AG04450 (cell line): ENCODE measurements at regions not wholly inside any gene's neighbourhood (a gene's known extent, or its start where the extent isn't known, plus 50 kb on each side); places are given as distances from the start of the nearest gene placed in this dataset.
"Not testable (repeated sequence)": the region's sequence is repeated elsewhere in the genome, so short reads cannot be mapped to it uniquely, and the experiment has no call there.

Source experiments
- CTCF ChIA-PET: fragments of 300-600, 350-600 bp; formaldehyde crosslinking; extraction: SDS; loops from one replicate; lab custom pipeline; 2022; ENCODE audit warnings: antibody characterized with exemption, inconsistent platforms; lab: Charles Lee
- POLR2A ChIA-PET: fragments of 350-600 bp; formaldehyde crosslinking; extraction: SDS; loops from one replicate; lab custom pipeline; 2021; ENCODE audit warnings: antibody characterized with exemption, inconsistent platforms; lab: Yijun Ruan, JAX
- DNase-seq: peaks from one replicate; pipeline ENCODE4 v3.0.0-alpha.2; 2011; ENCODE audit warnings: low read depth, low spot score
- H3K27ac ChIP-seq: one replicate; pipeline ENCODE4 v1.5.1; 2012; ENCODE audit warnings: low read depth, low read length, control low read depth
- H3K27me3 ChIP-seq: one replicate; pipeline ENCODE4 v1.6.0; 2012; ENCODE audit warnings: low read length; ENCODE audit not compliant: control insufficient read depth, insufficient read depth
- H3K4me3 ChIP-seq: 2 replicates; pipeline ENCODE4 v1.5.1; 2011; ENCODE audit warnings: mild to moderate bottlenecking, low read depth, low read length, control low read depth
- H3K9me3 ChIP-seq: 2 replicates; pipeline ENCODE4 v1.5.1; 2012; ENCODE audit warnings: low read length; ENCODE audit not compliant: control insufficient read depth, insufficient read depth
- TF ChIP-seq, protein P1 (sequence below): IDR thresholded peaks from 2 replicates; pipeline ENCODE4 v1.5.1; 2011; ENCODE audit warnings: low read depth, low read length, control low read depth, inconsistent platforms

DNA sequence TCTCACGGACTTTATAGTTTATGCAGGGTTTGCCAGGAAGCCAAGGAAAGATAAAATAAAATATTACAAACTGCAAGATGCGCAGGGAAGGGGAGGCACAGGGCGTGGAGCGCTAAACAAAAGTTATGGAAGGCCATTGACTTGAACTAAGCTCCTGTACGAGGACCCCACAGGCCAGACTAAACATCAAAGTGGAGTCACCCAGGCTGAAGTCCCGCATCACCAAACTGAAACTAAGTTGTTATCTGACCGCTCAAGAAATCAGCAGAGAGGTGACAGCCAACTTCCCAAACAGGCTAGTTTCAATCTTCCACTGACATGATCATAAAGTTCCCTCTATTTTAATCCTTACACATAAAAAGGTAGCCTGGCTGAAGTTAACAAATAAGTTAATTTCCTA, 90.5 kb upstream of the YWHAQ start:
- Histone ChIP-seq H3K4me3 (no peak overlapping the region), H3K27ac (no peak overlapping the region), H3K9me3 (no peaks in the 10 kb centered on the region; the same call in 1 of the 2 replicates), H3K27me3 (peaks cover 2% of the 10 kb centered on the region)
- TF ChIP-seq, protein P1, sequence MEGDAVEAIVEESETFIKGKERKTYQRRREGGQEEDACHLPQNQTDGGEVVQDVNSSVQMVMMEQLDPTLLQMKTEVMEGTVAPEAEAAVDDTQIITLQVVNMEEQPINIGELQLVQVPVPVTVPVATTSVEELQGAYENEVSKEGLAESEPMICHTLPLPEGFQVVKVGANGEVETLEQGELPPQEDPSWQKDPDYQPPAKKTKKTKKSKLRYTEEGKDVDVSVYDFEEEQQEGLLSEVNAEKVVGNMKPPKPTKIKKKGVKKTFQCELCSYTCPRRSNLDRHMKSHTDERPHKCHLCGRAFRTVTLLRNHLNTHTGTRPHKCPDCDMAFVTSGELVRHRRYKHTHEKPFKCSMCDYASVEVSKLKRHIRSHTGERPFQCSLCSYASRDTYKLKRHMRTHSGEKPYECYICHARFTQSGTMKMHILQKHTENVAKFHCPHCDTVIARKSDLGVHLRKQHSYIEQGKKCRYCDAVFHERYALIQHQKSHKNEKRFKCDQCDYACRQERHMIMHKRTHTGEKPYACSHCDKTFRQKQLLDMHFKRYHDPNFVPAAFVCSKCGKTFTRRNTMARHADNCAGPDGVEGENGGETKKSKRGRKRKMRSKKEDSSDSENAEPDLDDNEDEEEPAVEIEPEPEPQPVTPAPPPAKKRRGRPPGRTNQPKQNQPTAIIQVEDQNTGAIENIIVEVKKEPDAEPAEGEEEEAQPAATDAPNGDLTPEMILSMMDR, result no peak
- CTCF ChIA-PET, result no interaction called here
- POLR2A ChIA-PET, result no interaction called here
- no peak for DNase-seq

DNA sequence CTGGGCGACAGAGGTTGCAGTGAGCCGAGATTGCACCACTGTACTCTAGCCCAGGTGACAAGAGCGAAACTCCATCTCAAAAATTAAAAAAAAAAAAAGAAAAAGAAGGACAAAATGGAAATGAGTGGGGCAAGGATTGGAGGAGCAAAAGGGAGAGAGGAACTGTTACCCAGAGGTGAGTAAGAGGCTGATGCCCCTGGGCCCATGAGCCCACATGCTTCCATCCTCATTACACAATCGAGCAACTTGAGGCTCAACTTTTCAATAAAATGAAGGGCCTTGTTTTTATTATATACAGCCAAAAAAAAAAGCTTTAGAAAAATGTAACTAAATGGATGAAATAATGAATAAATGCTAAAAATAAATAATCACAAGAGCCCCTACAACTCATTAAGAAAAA, 91.7 kb upstream of the YWHAQ start:
- Histone ChIP-seq H3K4me3 (no peak overlapping the region), H3K27me3 (peaks cover 2% of the 10 kb centered on the region), H3K27ac (no peak overlapping the region), H3K9me3 (no peaks in the 10 kb centered on the region; the same call in 1 of the 2 replicates)
- POLR2A ChIA-PET, result interaction anchor here (0.7 kb wide), 1 partner anchor 717 kb away, joined by 3 read pairs; no protein-coding TSS in a partner anchor
- TF ChIP-seq, protein P1, result no peak
- CTCF ChIA-PET, result interaction anchor here (0.6 kb wide), 1 partner anchor 356 kb away, joined by 3 read pairs; no protein-coding TSS in a partner anchor
- no peak for DNase-seq

DNA sequence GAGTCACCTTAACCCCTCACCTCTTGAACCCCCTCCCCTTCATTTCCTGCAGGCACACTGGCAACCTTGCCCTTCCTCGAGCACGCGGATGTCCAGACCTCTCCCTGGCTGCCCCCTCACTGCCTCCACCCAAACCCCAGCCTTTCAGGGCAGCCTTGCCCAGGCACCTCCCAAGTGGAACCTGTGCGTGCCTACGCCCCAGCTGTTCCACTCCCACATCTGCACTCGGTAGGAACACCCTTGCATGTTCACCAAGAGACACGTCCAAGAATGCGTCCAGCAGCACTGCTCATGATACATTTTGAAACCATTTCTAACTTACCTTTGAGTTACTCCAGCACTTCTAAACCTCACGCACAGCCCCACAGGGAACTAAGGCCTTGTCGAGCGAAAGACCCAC, 93.8 kb upstream of the YWHAQ start:
- Histone ChIP-seq H3K27me3 (peaks cover 2% of the 10 kb centered on the region), H3K4me3 (no peak overlapping the region), H3K9me3 (no peaks in the 10 kb centered on the region; the same call in 1 of the 2 replicates), H3K27ac (no peak overlapping the region)
- ChIA-PET CTCF (no interaction called here), POLR2A (no interaction called here)
- DNase-seq, result no peak
- TF ChIP-seq, protein P1, result no peak

DNA sequence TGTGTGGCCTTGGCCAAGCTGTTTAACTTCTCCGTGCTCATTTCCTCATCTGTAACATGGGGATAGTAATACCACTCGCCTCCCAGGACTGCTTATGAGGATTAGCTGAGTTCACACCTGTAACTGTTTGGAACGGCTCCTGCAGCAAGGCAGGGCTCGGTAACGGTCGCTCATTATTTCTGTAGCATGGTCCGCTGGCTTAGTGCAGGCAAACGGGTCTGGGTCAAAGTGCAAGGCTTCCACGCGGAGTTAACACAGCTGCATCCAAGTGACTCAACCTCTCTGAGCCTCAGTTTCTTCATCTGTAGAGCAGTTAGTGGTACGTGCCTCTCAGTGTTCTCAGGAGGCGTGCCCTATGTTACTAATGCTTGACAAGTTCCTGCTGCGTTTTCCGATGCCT, 94.3 kb upstream of the YWHAQ start:
- CTCF ChIA-PET, result interaction anchor here (0.6 to 1.4 kb wide), 2 partner anchors 45 to 110 kb away, joined by 3 to 4 read pairs; no protein-coding TSS in a partner anchor
- POLR2A ChIA-PET, result no interaction called here
- Histone ChIP-seq H3K27me3 (peaks cover 4% of the 10 kb centered on the region), H3K4me3 (no peak overlapping the region), H3K27ac (no peak overlapping the region), H3K9me3 (no peaks in the 10 kb centered on the region; the same call in 1 of the 2 replicates)
- DNase-seq, result no peak
- TF ChIP-seq, protein P1, result no peak

DNA sequence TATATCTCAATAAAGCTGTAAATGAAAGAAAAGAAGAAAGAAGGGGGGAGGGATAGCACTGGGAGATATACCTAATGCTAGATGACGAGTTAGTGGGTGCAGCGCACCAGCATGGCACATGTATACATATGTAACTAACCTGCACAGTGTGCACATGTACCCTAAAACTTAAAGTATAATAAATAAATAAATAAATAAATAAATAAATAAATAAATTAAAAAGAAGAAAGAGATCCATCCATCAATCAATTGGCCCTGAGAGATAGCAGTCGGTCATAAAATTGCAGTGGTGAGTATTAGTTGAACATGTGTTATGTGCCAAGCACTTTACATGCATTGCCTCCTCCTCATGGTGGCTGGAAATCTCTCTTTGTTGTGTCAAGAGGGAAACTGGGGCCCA, 95.2 kb upstream of the YWHAQ start:
- DNase-seq, POLR2A ChIA-PET, H3K9me3 ChIP-seq, H3K4me3 ChIP-seq, H3K27ac ChIP-seq, H3K27me3 ChIP-seq: not testable (repeated sequence)
- CTCF ChIA-PET, result interaction anchor here (0.6 to 1.4 kb wide), 3 partner anchors 44 to 111 kb away, joined by 3 to 4 read pairs (median 3); no protein-coding TSS in a partner anchor

DNA sequence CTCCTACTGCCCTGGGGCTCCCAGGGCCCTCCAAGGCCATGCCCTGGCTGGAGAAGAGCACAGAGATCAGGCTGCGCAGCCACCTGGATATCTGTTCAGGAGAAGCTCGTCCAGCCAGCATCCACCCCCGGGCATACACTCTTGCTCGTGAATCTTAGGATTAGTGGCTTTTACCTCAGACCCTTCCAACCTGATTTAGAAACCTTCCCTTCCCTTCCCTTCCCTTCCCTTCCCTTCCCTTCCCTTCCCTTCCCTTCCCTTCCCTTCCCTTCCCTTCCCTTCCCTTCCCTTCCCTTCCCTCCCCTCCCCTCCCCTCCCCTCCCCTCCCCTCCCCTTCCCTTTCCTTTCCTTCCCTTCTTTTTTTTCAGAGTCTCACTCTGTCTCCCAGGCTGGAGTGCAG, 99.7 kb upstream of the YWHAQ start:
- H3K9me3 ChIP-seq, H3K27me3 ChIP-seq, H3K27ac ChIP-seq, H3K4me3 ChIP-seq, CTCF ChIA-PET, POLR2A ChIA-PET, DNase-seq: not testable (repeated sequence)
